ENCODE measurements at regions not wholly inside any gene's neighbourhood (a gene's known extent, or its start where the extent isn't known, plus 50 kb on each side); places are given as distances from the start of the nearest gene placed in this dataset.
"Not testable (repeated sequence)": the region's sequence is repeated elsewhere in the genome, so short reads cannot be mapped to it uniquely, and the experiment has no call there.

- in situ Hi-C loops (cut with HindIII; ENCODE audit: low pct_unique_long_range_greater_than_20kb, low sequenced_read_pairs); DNase-seq (ENCODE audit: low read depth, low spot score): not testable (repeated sequence)
These were observed 345.2 kb downstream of the PTH2R start for GRCh38 chr2:208751663-208752415.

- no peak for DNase-seq (ENCODE audit: low read depth, low spot score)
- in situ Hi-C loops (cut with HindIII; ENCODE audit: low pct_unique_long_range_greater_than_20kb, low sequenced_read_pairs) = no loop called here
These were observed 350.8 kb downstream of the PTH2R start for GRCh38 chr2:208757364-208757763.

GRCh38 chr2:208773074-208773473 is 366.5 kb downstream of the PTH2R start:
- DNase-seq (ENCODE audit: low read depth, low spot score); in situ Hi-C loops (cut with HindIII; ENCODE audit: low pct_unique_long_range_greater_than_20kb, low sequenced_read_pairs): not testable (repeated sequence)

- in situ Hi-C loops (cut with HindIII; ENCODE audit: low pct_unique_long_range_greater_than_20kb, low sequenced_read_pairs) = no loop called here
- no peak for DNase-seq (ENCODE audit: low read depth, low spot score)
These were observed 374.6 kb downstream of the PTH2R start for GRCh38 chr2:208781166-208781565.

GRCh38 chr2:208782097-208782496 is 375.5 kb downstream of the PTH2R start:
- in situ Hi-C loops (cut with HindIII; ENCODE audit: low pct_unique_long_range_greater_than_20kb, low sequenced_read_pairs) = no loop called here
- no peak for DNase-seq (ENCODE audit: low read depth, low spot score)

- in situ Hi-C loops (cut with HindIII; ENCODE audit: low pct_unique_long_range_greater_than_20kb, low sequenced_read_pairs) = no loop called here
- no peak for DNase-seq (ENCODE audit: low read depth, low spot score)
These were observed 376.6 kb downstream of the PTH2R start for GRCh38 chr2:208783184-208783583.

- in situ Hi-C loops (cut with HindIII; ENCODE audit: low pct_unique_long_range_greater_than_20kb, low sequenced_read_pairs); DNase-seq (ENCODE audit: low read depth, low spot score): not testable (repeated sequence)
These were observed 378.2 kb downstream of the PTH2R start for GRCh38 chr2:208784774-208785173.

GRCh38 chr2:208791257-208791656 is 384.7 kb downstream of the PTH2R start:
- no peak for DNase-seq (ENCODE audit: low read depth, low spot score)
- in situ Hi-C loops (cut with HindIII; ENCODE audit: low pct_unique_long_range_greater_than_20kb, low sequenced_read_pairs) = no loop called here

GRCh38 chr2:208792766-208793165 is 386.2 kb downstream of the PTH2R start:
- no peak for DNase-seq (ENCODE audit: low read depth, low spot score)
- in situ Hi-C loops (cut with HindIII; ENCODE audit: low pct_unique_long_range_greater_than_20kb, low sequenced_read_pairs) = no loop called here

- in situ Hi-C loops (cut with HindIII; ENCODE audit: low pct_unique_long_range_greater_than_20kb, low sequenced_read_pairs) = no loop called here
- no peak for DNase-seq (ENCODE audit: low read depth, low spot score)
These were observed 386.8 kb downstream of the PTH2R start for GRCh38 chr2:208793434-208793833.

GRCh38 chr2:208794288-208794975 is 387.8 kb downstream of the PTH2R start:
- no peak for DNase-seq (ENCODE audit: low read depth, low spot score)
- in situ Hi-C loops (cut with HindIII; ENCODE audit: low pct_unique_long_range_greater_than_20kb, low sequenced_read_pairs) = no loop called here

- in situ Hi-C loops (cut with HindIII; ENCODE audit: low pct_unique_long_range_greater_than_20kb, low sequenced_read_pairs) = no loop called here
- no peak for DNase-seq (ENCODE audit: low read depth, low spot score)
These were observed 392.1 kb downstream of the PTH2R start for GRCh38 chr2:208798698-208799097.

- DNase-seq (ENCODE audit: low read depth, low spot score) = no peak
- in situ Hi-C loops (cut with HindIII; ENCODE audit: low pct_unique_long_range_greater_than_20kb, low sequenced_read_pairs) = no loop called here
These were observed 392.8 kb downstream of the PTH2R start for GRCh38 chr2:208799397-208799796.

GRCh38 chr2:208800887-208801286 is 394.3 kb downstream of the PTH2R start:
- DNase-seq (ENCODE audit: low read depth, low spot score); in situ Hi-C loops (cut with HindIII; ENCODE audit: low pct_unique_long_range_greater_than_20kb, low sequenced_read_pairs): not testable (repeated sequence)

GRCh38 chr2:208807756-208808155 is 401.2 kb downstream of the PTH2R start:
- DNase-seq (ENCODE audit: low read depth, low spot score) = no peak
- in situ Hi-C loops (cut with HindIII; ENCODE audit: low pct_unique_long_range_greater_than_20kb, low sequenced_read_pairs) = no loop called here

- DNase-seq (ENCODE audit: low read depth, low spot score); in situ Hi-C loops (cut with HindIII; ENCODE audit: low pct_unique_long_range_greater_than_20kb, low sequenced_read_pairs): not testable (repeated sequence)
These were observed 405.3 kb downstream of the PTH2R start for GRCh38 chr2:208811885-208812284.

GRCh38 chr2:208819190-208819589 is 412.6 kb downstream of the PTH2R start:
- no peak for DNase-seq (ENCODE audit: low read depth, low spot score)
- in situ Hi-C loops (cut with HindIII; ENCODE audit: low pct_unique_long_range_greater_than_20kb, low sequenced_read_pairs) = no loop called here

- DNase-seq (ENCODE audit: low read depth, low spot score) = peak; percentile 47
- in situ Hi-C loops (cut with HindIII; ENCODE audit: low pct_unique_long_range_greater_than_20kb, low sequenced_read_pairs) = no loop called here
These were observed 413.6 kb downstream of the PTH2R start for GRCh38 chr2:208820014-208820688.

Data from SK-MEL-5 (cell line).